Rectal smooth muscle tissue (tissue), 1 donor: ENCODE measurements at regions not wholly inside any gene's neighbourhood (a gene's known extent, or its start where the extent isn't known, plus 50 kb on each side); places are given as distances from the start of the nearest gene placed in this dataset.

Experiments used
- H3K27ac ChIP-seq: one replicate; pipeline ENCODE4 v1.7.0; 2013; ENCODE audit warnings: low read depth, low read length, inconsistent platforms
- H3K27me3 ChIP-seq: one replicate; pipeline ENCODE4 v1.7.0; 2013; ENCODE audit warnings: low read length; ENCODE audit not compliant: control insufficient read depth, insufficient read depth
- H3K36me3 ChIP-seq: one replicate; pipeline ENCODE4 v1.7.0; 2013; ENCODE audit warnings: low read length; ENCODE audit not compliant: control insufficient read depth, insufficient read depth
- H3K4me1 ChIP-seq: one replicate; pipeline ENCODE4 v1.7.0; 2013; ENCODE audit warnings: low read length; ENCODE audit not compliant: control insufficient read depth, insufficient read depth
- H3K4me3 ChIP-seq: one replicate; pipeline ENCODE4 v1.7.0; 2013; ENCODE audit warnings: low read length
- H3K9ac ChIP-seq: one replicate; pipeline ENCODE4 v1.7.0; 2013; ENCODE audit warnings: low read length

DNA sequence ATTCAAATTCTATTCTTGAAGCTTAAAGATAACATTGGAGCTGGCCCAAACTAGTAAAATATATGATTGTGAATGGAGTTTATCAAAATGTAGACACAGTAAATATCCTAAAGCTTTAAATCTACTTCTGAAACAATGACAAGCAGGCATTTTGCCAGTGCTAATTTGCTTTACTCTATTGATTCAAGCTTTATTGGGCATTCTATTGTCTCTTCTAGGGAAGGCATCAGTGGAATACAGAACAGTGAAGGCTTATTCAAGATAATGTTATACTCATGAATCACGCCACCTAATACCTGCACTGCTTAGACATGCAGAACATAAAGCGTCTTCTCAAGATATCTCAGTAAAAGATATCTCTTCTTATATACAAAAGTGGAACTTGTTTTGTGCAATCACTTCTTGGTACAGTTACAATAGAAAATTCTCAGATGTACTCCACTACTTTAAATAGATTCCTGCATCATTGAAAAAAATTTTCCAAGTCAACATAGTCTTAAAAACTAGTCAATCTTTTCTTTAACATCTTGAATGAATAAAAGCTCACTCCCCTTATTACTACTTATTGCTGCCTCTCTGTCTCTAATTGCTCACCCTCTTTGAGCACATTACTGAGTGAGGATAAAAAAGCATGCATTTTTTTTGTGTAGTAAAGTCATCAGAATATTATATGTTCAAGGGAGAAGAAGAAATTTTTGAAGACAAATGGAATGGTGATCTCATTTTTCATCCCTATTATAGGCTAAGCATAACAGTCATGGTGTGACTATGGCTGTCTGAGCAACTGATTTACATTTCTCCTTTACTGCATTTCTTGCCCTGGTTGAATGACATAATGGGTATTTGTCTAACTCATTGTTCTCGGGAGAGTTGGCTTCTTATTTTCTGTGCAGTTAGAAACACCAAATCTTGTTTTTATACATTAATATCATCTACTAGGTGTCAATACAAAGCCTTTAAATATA is 98.0 kb upstream of the E2F7 start:
- Histone ChIP-seq H3K9ac (no peak overlapping the region), H3K4me1 (no peaks in the 10 kb centered on the region), H3K36me3 (no peaks in the 10 kb centered on the region), H3K27me3 (no peaks in the 10 kb centered on the region), H3K27ac (no peak overlapping the region), H3K4me3 (no peak overlapping the region)

DNA sequence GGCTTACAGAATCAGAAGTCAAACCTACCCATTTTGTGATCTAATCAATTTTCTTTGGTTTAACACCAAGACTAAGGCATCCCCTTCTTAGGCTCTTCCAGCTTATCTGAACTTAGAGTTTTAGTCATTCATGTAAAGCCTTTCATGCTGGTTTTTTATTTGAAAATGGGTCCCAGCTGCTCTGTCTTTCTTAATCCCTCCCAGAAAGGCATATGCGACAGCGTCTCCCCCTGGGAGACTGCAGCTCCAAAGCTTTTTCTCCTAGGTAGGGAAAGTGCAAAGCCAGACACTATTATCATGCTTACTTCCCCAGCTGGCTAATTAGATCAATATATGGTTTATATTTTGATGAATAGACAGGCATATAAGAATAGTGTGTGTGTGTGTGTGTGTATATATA is 96.6 kb upstream of the E2F7 start:
- Histone ChIP-seq H3K9ac (no peak overlapping the region), H3K27me3 (no peaks in the 10 kb centered on the region), H3K36me3 (no peaks in the 10 kb centered on the region), H3K4me3 (no peak overlapping the region), H3K4me1 (no peaks in the 10 kb centered on the region), H3K27ac (no peak overlapping the region)

DNA sequence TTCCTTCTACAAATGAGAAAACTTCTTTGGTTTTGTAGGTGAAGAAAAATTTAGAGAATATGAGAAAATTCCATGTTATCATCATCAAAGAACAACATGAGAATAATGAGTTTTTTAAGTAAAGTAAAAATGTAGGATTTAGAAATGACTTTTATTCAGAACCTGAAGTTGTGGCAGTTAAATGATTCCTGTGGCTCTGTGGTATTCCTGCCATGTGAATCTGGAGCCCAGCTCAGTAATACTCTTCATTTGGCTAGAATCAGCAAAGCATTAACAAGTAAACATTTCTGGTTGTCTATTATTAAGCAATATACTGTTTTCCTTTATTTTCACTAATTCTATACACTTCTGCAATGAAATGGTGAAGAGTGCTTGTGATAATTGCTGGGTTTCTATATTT is 95.6 kb upstream of the E2F7 start:
- H3K36me3 ChIP-seq: no peaks in the 10 kb centered on the region
- H3K27ac ChIP-seq: no peak overlapping the region
- no peaks in the 10 kb centered on the region for H3K27me3 ChIP-seq
- H3K4me3 ChIP-seq: no peak overlapping the region
- H3K4me1 ChIP-seq: no peaks in the 10 kb centered on the region
- no peak overlapping the region for H3K9ac ChIP-seq

GRCh38 chr12:77153706-77154105 is 88.3 kb upstream of the E2F7 start:
- Histone ChIP-seq H3K27ac (no peak overlapping the region), H3K4me3 (no peak overlapping the region), H3K4me1 (no peaks in the 10 kb centered on the region), H3K36me3 (no peaks in the 10 kb centered on the region), H3K9ac (no peak overlapping the region), H3K27me3 (no peaks in the 10 kb centered on the region)

GRCh38 chr12:77152623-77153193 is 87.3 kb upstream of the E2F7 start:
- Histone ChIP-seq H3K27me3 (no peaks in the 10 kb centered on the region), H3K4me1 (no peaks in the 10 kb centered on the region), H3K9ac (no peak overlapping the region), H3K4me3 (no peak overlapping the region), H3K36me3 (no peaks in the 10 kb centered on the region), H3K27ac (no peak overlapping the region)

GRCh38 chr12:77151030-77151429 is 85.7 kb upstream of the E2F7 start:
- H3K27me3 ChIP-seq: no peaks in the 10 kb centered on the region
- no peak overlapping the region for H3K9ac ChIP-seq
- no peak overlapping the region for H3K27ac ChIP-seq
- H3K4me3 ChIP-seq: no peak overlapping the region
- H3K4me1 ChIP-seq: no peaks in the 10 kb centered on the region
- no peaks in the 10 kb centered on the region for H3K36me3 ChIP-seq

DNA sequence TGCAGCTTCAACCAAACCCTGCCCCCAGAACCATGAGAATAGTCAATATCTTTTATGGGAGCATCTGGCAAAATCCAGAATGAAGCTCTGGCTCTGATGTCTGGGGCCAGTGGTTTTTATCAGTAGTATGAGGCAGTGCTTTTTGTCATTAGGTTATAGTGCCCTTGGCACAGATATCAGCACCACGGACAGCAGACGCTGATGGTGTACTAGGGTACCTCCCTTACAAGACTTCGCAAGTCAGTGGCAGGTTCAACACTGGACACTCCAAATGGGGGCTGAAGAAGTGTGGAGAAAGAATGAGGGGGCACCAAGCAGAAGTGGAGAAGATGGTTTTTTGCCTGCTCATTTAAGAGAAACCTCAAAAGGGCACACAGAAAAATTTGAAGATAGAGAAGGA is 68.2 kb upstream of the E2F7 start:
- Histone ChIP-seq H3K4me3 (no peak overlapping the region), H3K36me3 (no peaks in the 10 kb centered on the region), H3K27me3 (no peaks in the 10 kb centered on the region), H3K27ac (no peak overlapping the region), H3K4me1 (no peaks in the 10 kb centered on the region), H3K9ac (no peak overlapping the region)

DNA sequence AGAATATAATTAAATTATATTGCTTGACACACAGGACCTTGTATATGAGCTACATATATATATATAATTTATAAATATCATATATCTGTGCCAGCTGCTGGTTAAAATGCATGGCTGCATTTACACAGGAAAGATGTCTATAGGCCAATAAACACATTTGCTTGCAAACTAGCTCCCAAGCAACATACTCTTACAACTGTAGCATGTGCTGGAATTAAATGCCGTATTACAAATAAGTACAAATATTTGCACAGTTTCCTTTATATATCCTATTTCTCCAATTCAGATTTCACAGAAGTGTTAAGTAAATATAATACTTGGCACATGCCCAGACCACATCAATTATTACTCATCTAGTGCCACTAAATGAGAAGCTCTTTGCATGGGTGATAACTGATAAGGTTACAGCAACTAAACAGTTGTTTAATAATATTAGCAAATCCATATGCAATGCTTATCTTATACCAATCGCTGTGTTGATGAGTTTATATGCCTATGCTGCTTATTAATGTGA is 66.7 kb upstream of the E2F7 start:
- H3K4me1 ChIP-seq: no peaks in the 10 kb centered on the region
- no peak overlapping the region for H3K27ac ChIP-seq
- H3K9ac ChIP-seq: no peak overlapping the region
- H3K36me3 ChIP-seq: no peaks in the 10 kb centered on the region
- H3K27me3 ChIP-seq: no peaks in the 10 kb centered on the region
- H3K4me3 ChIP-seq: no peak overlapping the region

GRCh38 chr12:77130193-77130592 is 64.8 kb upstream of the E2F7 start:
- H3K9ac ChIP-seq: no peak overlapping the region
- no peak overlapping the region for H3K4me3 ChIP-seq
- no peaks in the 10 kb centered on the region for H3K27me3 ChIP-seq
- no peaks in the 10 kb centered on the region for H3K4me1 ChIP-seq
- H3K36me3 ChIP-seq: no peaks in the 10 kb centered on the region
- H3K27ac ChIP-seq: no peak overlapping the region

DNA sequence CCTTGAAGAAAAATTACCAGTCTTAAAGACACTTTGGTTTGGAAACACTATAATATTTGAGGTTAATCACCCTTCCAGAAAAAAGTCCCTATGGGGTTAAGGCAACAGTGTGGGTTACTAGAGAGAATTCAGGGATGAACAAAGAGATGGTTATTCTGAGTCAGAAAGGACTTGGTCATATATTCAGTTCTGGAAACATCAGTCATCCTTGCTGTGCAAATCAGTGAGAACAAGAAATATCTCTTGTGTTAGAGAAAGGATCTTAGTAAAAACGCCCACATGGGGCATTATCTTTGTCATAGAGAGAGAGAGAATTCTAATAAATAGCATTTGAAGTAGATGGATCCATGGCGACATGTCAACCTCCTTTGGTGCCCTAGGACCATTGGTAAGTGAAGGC is 59.4 kb upstream of the E2F7 start:
- H3K27ac ChIP-seq: no peak overlapping the region
- no peaks in the 10 kb centered on the region for H3K4me1 ChIP-seq
- H3K36me3 ChIP-seq: no peaks in the 10 kb centered on the region
- H3K4me3 ChIP-seq: no peak overlapping the region
- H3K9ac ChIP-seq: no peak overlapping the region
- H3K27me3 ChIP-seq: no peaks in the 10 kb centered on the region

DNA sequence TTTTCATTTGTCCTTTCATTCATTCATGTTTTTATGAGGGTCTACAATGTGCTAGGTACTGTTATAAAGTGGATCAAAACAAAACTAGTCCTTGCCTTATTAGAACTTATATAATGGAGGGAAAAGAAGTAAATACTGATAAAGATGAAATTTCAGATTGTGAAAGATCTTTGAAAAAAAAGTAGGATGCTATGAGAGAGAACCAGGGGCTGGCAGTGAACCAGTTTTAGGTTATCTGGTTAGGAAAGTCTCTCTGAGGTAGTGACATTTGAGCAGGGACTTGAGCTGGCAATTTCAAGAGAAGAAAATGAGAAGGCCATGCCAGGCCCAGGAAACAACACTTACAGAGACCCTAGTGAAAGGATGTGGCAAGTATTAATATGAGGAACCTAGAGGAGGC is 57.3 kb upstream of the E2F7 start:
- Histone ChIP-seq H3K4me1 (no peaks in the 10 kb centered on the region), H3K27me3 (no peaks in the 10 kb centered on the region), H3K9ac (no peak overlapping the region), H3K27ac (no peak overlapping the region), H3K4me3 (no peak overlapping the region), H3K36me3 (no peaks in the 10 kb centered on the region)

DNA sequence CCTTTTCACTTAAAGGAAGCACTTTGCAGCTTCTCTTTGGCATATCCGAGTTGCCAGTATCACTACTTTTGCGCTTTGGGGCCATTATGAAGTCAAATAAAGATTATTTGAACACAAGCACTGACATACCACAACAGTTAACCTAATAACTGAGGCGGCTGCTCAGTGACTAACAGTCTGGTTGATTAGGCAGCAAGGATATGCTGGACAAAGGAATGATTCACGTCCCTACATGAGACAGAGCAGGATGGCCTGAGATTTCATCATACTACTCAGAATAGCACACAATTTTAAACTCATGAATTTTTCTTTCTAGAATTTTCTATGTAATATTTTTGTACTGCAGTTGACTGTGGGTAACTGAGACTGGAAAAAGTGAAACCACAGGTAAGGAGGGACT is 56.9 kb upstream of the E2F7 start:
- no peak overlapping the region for H3K9ac ChIP-seq
- H3K27me3 ChIP-seq: no peaks in the 10 kb centered on the region
- H3K4me1 ChIP-seq: no peaks in the 10 kb centered on the region
- H3K4me3 ChIP-seq: no peak overlapping the region
- no peak overlapping the region for H3K27ac ChIP-seq
- no peaks in the 10 kb centered on the region for H3K36me3 ChIP-seq
